GM12878 (cell line): ENCODE measurements at regions not wholly inside any gene's neighbourhood (a gene's known extent, or its start where the extent isn't known, plus 50 kb on each side); places are given as distances from the start of the nearest gene placed in this dataset.

ENCODE experiments used
- ATAC-seq: fragments of 200-7000 bp; cut with Tn5 transposase; 3 replicates; pipeline ENCODE4 v1.9.1; 2020; ENCODE audit warnings: mild to moderate bottlenecking, moderate library complexity
- BruUV-seq: library from RNA; stranded (reverse); fragments of 400-500 nt; replicated peaks from 2 replicates; lab custom pipeline; 2021; lab: Mats Ljungman, UMichigan
- CTCF ChIA-PET: fragments of 300-600 bp; sonication (Branson Sonifier 250); formaldehyde crosslinking; extraction: SDS; loops from one replicate; lab custom pipeline; 2021; ENCODE audit warnings: inconsistent platforms; lab: Yijun Ruan, JAX
- POLR2A ChIA-PET: fragments of 350-600 bp; formaldehyde crosslinking; extraction: SDS; loops from one replicate; lab custom pipeline; 2021; ENCODE audit warnings: inconsistent platforms; lab: Charles Lee
- RAD21 ChIA-PET: fragments of 300-600 bp; sonication (Branson Sonifier 250); formaldehyde crosslinking; loops from one replicate; lab custom pipeline; 2023; ENCODE audit warnings: antibody characterized with exemption; ENCODE audit not compliant: unreplicated experiment; lab: Charles Lee
- SMC1A ChIA-PET: fragments of 300-600 bp; sonication (Branson Sonifier 250); formaldehyde crosslinking; loops from one replicate; lab custom pipeline; 2023; ENCODE audit not compliant: unreplicated experiment, uncharacterized antibody; lab: Charles Lee
- DNase-seq: peaks from one replicate; pipeline ENCODE4 v3.0.0-alpha.2; 2011; ENCODE audit warnings: low read depth, low spot score
- FAIRE-seq: peaks from 3 replicates; lab custom pipeline; 2011; peaks lifted over from hg19 to GRCh38; lab: Jason Lieb, UNC
- H2AFZ ChIP-seq: 2 replicates; pipeline ENCODE4 v1.6.0; 2011; ENCODE audit warnings: low read depth, low read length, control low read depth; ENCODE audit not compliant: control insufficient read depth
- H3K27ac ChIP-seq: 2 replicates; pipeline ENCODE4 v1.5.1; 2011; ENCODE audit warnings: control low read depth; ENCODE audit not compliant: control insufficient read depth, insufficient read depth
- H3K27me3 ChIP-seq, 2 experiments: replicated peaks in 1 of 2; 2 replicates each; pipeline versions ENCODE4 v1.6.0 to v1.6.1; 2011; ENCODE audit warnings: low read length in 1 of 2; ENCODE audit not compliant: control insufficient read depth in 2 of 2, insufficient read depth in 2 of 2
- H3K36me3 ChIP-seq, 2 experiments: 2 replicates each; pipeline ENCODE4 v1.5.1; 2011; ENCODE audit warnings: low read length in 1 of 2; ENCODE audit not compliant: control insufficient read depth in 2 of 2, insufficient read depth in 2 of 2
- H3K4me1 ChIP-seq: 2 replicates; pipeline ENCODE4 v1.6.1; 2011; ENCODE audit warnings: mild to moderate bottlenecking, low read length, moderate library complexity, mixed read lengths; ENCODE audit not compliant: control insufficient read depth, insufficient read depth
- H3K4me2 ChIP-seq: 2 replicates; pipeline ENCODE4 v1.6.0; 2011; ENCODE audit warnings: control low read depth; ENCODE audit not compliant: control insufficient read depth, insufficient read depth
- H3K4me3 ChIP-seq: fragments of 200-600 bp; sonication (generic); 2 replicates; pipeline ENCODE4 v1.5.1; 2016
- H3K79me2 ChIP-seq: 2 replicates; pipeline ENCODE4 v1.6.0; 2011; ENCODE audit warnings: low read length; ENCODE audit not compliant: control insufficient read depth, insufficient read depth
- H3K9ac ChIP-seq: 2 replicates; pipeline ENCODE4 v1.8.0; 2011; ENCODE audit warnings: low read length, control low read depth, mixed read lengths; ENCODE audit not compliant: control insufficient read depth, insufficient read depth
- H3K9me3 ChIP-seq: replicated peaks from 3 replicates; pipeline ENCODE4 v1.5.1; 2011; ENCODE audit warnings: mild to moderate bottlenecking, low read length; ENCODE audit not compliant: control insufficient read depth, insufficient read depth
- H4K20me1 ChIP-seq: 2 replicates; pipeline ENCODE4 v1.6.0; 2011; ENCODE audit not compliant: control insufficient read depth, insufficient read depth
- BHLHE40 ChIP-seq, 2 experiments: fragments of 450-650 bp in 1 of 2; IDR thresholded peaks; 2 replicates each; pipeline ENCODE4 v1.6.1; 2011 to 2017; ENCODE audit warnings: low read depth in 2 of 2, borderline replicate concordance in 1 of 2, improper control_type of control experiment in 1 of 2, low read length in 1 of 2, mild to moderate bottlenecking in 1 of 2
- CREB1 ChIP-seq: IDR thresholded peaks from 2 replicates; pipeline ENCODE4 v1.6.1; 2012; ENCODE audit warnings: low read depth, mild to moderate bottlenecking, inconsistent platforms
- NFIC ChIP-seq: IDR thresholded peaks from 2 replicates; pipeline ENCODE4 v1.6.1; 2012; ENCODE audit warnings: low read depth, mild to moderate bottlenecking, inconsistent platforms, low read length, moderate library complexity
- PML ChIP-seq: IDR thresholded peaks from 2 replicates; pipeline ENCODE4 v1.6.1; 2012; ENCODE audit warnings: low read length, inconsistent platforms
- RAD21 ChIP-seq: IDR thresholded peaks from 2 replicates; pipeline ENCODE4 v1.6.1; 2011; ENCODE audit warnings: mild to moderate bottlenecking, low read depth, low read length, moderate library complexity; ENCODE audit not compliant: insufficient read depth
- TCF3 ChIP-seq: IDR thresholded peaks from 2 replicates; pipeline ENCODE4 v1.6.1; 2012; ENCODE audit warnings: low read depth, mild to moderate bottlenecking, low read length, borderline replicate concordance; ENCODE audit not compliant: insufficient read depth
- WGBS: methylation state at CpG from one replicate; pipeline ENCODE4 v1.1.6; 2016; ENCODE audit warnings: low lambda C conversion rate; ENCODE audit not compliant: insufficient replicate concordance, insufficient coverage; ENCODE audit errors: missing lambda C conversion rate; 5-methylcytosine and 5-hydroxymethylcytosine counted together
- in situ Hi-C: fragments of 300-500 bp; cut with MboI; formaldehyde crosslinking; loops from 9 replicates; pipeline ENCODE4 v1.14.3; 2018; ENCODE audit warnings: mixed read lengths
- intact Hi-C: fragments of 100-400 bp; cut with micrococcal nuclease; formaldehyde crosslinking; loops from one replicate; pipeline ENCODE4 v1.14.2; 2022; ENCODE audit not compliant: unreplicated experiment
- TF ChIP-seq, protein P1 (sequence below): IDR thresholded peaks from 2 replicates; pipeline ENCODE4 v1.6.1; 2012; ENCODE audit warnings: improper control_type of control experiment, low read depth, low read length; ENCODE audit not compliant: insufficient replicate concordance

GRCh38 chr4:53706422-53707032 lies 115.2 kb upstream of the LNX1 start (continued):
- peak; percentile 86 for TF ChIP-seq RAD21

DNA sequence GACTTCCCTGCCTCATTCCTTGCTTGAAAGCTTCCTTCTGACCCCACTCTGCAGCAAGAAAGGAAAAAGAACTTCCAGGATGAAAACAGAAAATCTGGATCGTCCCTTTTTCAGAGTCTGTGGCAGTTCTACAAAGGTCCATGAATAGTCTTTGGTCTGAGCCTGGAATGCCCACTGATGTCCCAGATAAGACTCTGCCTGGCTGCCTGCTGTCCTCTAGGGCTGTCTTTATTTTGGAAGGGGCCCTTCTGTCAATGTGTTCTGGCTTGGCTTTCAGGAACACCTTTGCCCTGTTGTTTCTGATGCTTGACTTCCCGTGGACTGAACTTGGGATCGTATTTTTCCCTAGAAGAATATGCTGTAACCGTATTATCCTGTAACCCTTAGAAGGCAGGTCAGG lies 114.7 kb upstream of the LNX1 start:
- in situ Hi-C loops, result loop anchor here (5.0 to 10.0 kb wide), 2 partner anchors 61 to 521 kb away; partner anchors contain the start of gene PDGFRA
- POLR2A ChIA-PET, result interaction anchor here (0.6 to 5.3 kb wide), 7 partner anchors 9 to 151 kb away, joined by 3 to 46 read pairs (median 8); no protein-coding TSS in a partner anchor

More for the DNA sequence above, 114.7 kb upstream of the LNX1 start:
- no peak for DNase-seq
- H3K27me3 ChIP-seq, result no peaks in the 10 kb centered on the region
- 3% methylated on average over 4 of the region's 4 CpGs for WGBS
- no peak for TF ChIP-seq PML
- TF ChIP-seq BHLHE40 (IDR thresholded peaks at IDR 0.05; ENCODE audit: borderline replicate concordance in 1 of 2, low read depth in 2 of 2, low read length in 1 of 2), result no peak
- no peak for TF ChIP-seq TCF3
- no peak for TF ChIP-seq CREB1
- no peak for TF ChIP-seq NFIC
- TF ChIP-seq, protein P1, sequence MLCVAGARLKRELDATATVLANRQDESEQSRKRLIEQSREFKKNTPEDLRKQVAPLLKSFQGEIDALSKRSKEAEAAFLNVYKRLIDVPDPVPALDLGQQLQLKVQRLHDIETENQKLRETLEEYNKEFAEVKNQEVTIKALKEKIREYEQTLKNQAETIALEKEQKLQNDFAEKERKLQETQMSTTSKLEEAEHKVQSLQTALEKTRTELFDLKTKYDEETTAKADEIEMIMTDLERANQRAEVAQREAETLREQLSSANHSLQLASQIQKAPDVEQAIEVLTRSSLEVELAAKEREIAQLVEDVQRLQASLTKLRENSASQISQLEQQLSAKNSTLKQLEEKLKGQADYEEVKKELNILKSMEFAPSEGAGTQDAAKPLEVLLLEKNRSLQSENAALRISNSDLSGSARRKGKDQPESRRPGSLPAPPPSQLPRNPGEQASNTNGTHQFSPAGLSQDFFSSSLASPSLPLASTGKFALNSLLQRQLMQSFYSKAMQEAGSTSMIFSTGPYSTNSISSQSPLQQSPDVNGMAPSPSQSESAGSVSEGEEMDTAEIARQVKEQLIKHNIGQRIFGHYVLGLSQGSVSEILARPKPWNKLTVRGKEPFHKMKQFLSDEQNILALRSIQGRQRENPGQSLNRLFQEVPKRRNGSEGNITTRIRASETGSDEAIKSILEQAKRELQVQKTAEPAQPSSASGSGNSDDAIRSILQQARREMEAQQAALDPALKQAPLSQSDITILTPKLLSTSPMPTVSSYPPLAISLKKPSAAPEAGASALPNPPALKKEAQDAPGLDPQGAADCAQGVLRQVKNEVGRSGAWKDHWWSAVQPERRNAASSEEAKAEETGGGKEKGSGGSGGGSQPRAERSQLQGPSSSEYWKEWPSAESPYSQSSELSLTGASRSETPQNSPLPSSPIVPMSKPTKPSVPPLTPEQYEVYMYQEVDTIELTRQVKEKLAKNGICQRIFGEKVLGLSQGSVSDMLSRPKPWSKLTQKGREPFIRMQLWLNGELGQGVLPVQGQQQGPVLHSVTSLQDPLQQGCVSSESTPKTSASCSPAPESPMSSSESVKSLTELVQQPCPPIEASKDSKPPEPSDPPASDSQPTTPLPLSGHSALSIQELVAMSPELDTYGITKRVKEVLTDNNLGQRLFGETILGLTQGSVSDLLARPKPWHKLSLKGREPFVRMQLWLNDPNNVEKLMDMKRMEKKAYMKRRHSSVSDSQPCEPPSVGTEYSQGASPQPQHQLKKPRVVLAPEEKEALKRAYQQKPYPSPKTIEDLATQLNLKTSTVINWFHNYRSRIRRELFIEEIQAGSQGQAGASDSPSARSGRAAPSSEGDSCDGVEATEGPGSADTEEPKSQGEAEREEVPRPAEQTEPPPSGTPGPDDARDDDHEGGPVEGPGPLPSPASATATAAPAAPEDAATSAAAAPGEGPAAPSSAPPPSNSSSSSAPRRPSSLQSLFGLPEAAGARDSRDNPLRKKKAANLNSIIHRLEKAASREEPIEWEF, result no peak
- H3K79me2 ChIP-seq, result no peaks in the 10 kb centered on the region
- H3K4me2 ChIP-seq, result peak overlapping the region; percentile 17; the same call in 1 of the 2 replicates
- no peak overlapping the region for H3K9ac ChIP-seq
- no peak for FAIRE-seq
- ATAC-seq, result no peak
- intact Hi-C loops, result loop anchor here (1.0 to 10.0 kb wide), 5 partner anchors 98 to 691 kb away; partner anchors contain the start of genes CHIC2 and PDGFRA
- peak overlapping the region; percentile 7; the same call in 1 of the 2 replicates for H2AFZ ChIP-seq
- H3K4me3 ChIP-seq, result no peak overlapping the region
- ChIA-PET RAD21 (interaction anchor here (0.6 to 6.1 kb wide), 39 partner anchors 9 to 693 kb away, joined by 3 to 132 read pairs (median 5); no protein-coding TSS in a partner anchor), SMC1A (interaction anchor here (0.7 to 14.8 kb wide), 39 partner anchors 9 to 699 kb away, joined by 3 to 228 read pairs (median 6); no protein-coding TSS in a partner anchor), CTCF (interaction anchor here (0.6 to 11.6 kb wide), 59 partner anchors 10 to 690 kb away, joined by 3 to 305 read pairs (median 5); partner anchors contain the start of gene SCFD2)
- peaks cover 1% of the 10 kb centered on the region; the same call in 2 of the 3 replicates for H3K9me3 ChIP-seq
- H3K4me1 ChIP-seq, result peaks cover 49% of the 10 kb centered on the region
- H3K36me3 ChIP-seq, result no peaks in the 10 kb centered on the region
- no TSS peak for BruUV-seq
- peak overlapping the region; percentile 58 for H3K27ac ChIP-seq
- no peaks in the 10 kb centered on the region for H4K20me1 ChIP-seq
